Osteoblast (primary cell): ENCODE measurements at regions not wholly inside any gene's neighbourhood (a gene's known extent, or its start where the extent isn't known, plus 50 kb on each side); places are given as distances from the start of the nearest gene placed in this dataset.

Source experiments
- DNase-seq: peaks from one replicate; pipeline ENCODE4 v3.0.0; 2011; ENCODE audit warnings: low spot score, mixed read lengths; ENCODE audit not compliant: insufficient read length; ENCODE audit errors: missing footprints
- H2AFZ ChIP-seq: 2 replicates; pipeline ENCODE4 v1.6.0; 2011; ENCODE audit warnings: mild to moderate bottlenecking, low read length
- H3K27ac ChIP-seq: 2 replicates; pipeline ENCODE4 v1.5.1; 2011; ENCODE audit warnings: mild to moderate bottlenecking, low read depth, low read length, moderate library complexity
- H3K27me3 ChIP-seq: 2 replicates; pipeline ENCODE4 v1.6.0; 2012; ENCODE audit warnings: mild to moderate bottlenecking, control low read depth, inconsistent platforms, low read length, moderate library complexity; ENCODE audit not compliant: insufficient read depth
- H3K36me3 ChIP-seq: 2 replicates; pipeline ENCODE4 v1.5.1; 2011; ENCODE audit warnings: mild to moderate bottlenecking, low read length, control low read depth, moderate library complexity; ENCODE audit not compliant: insufficient read depth
- H3K4me1 ChIP-seq: 2 replicates; pipeline ENCODE4 v1.5.1; 2011; ENCODE audit warnings: mild to moderate bottlenecking, low read length, control low read depth, moderate library complexity; ENCODE audit not compliant: insufficient read depth
- H3K4me2 ChIP-seq: 2 replicates; pipeline ENCODE4 v1.6.0; 2011; ENCODE audit warnings: mild to moderate bottlenecking, low read length; ENCODE audit not compliant: insufficient read depth
- H3K4me3 ChIP-seq: fragments of 200-600 bp; sonication (generic); 3 replicates; pipeline ENCODE4 v1.5.1; 2012; ENCODE audit warnings: mild to moderate bottlenecking, low read length, inconsistent platforms; ENCODE audit not compliant: insufficient read depth
- H3K79me2 ChIP-seq: 2 replicates; pipeline ENCODE4 v1.6.0; 2012; ENCODE audit warnings: mild to moderate bottlenecking, low read length, control low read depth, inconsistent platforms; ENCODE audit not compliant: insufficient read depth
- H3K9me3 ChIP-seq: 2 replicates; pipeline ENCODE4 v1.5.1; 2011; ENCODE audit warnings: low read depth, low read length, control low read depth
- H4K20me1 ChIP-seq: 2 replicates; pipeline ENCODE4 v1.6.0; 2012; ENCODE audit warnings: mild to moderate bottlenecking, low read length, control low read depth; ENCODE audit not compliant: insufficient read depth
- CTCF ChIP-seq: IDR thresholded peaks from 2 replicates; pipeline ENCODE4 v1.5.1; 2011; ENCODE audit warnings: mild to moderate bottlenecking, low read depth, low read length, moderate library complexity; ENCODE audit errors: extremely low read depth

GRCh38 chr6:19303383-19303782, 533.8 kb upstream of the ID4 start:
- Histone ChIP-seq H3K27ac (no peak overlapping the region), H3K36me3 (no peaks in the 10 kb centered on the region), H3K4me2 (peak overlapping the region; percentile 29), H3K4me1 (peaks cover 12% of the 10 kb centered on the region), H2AFZ (peak overlapping the region; percentile 36), H4K20me1 (no peaks in the 10 kb centered on the region), H3K79me2 (no peaks in the 10 kb centered on the region), H3K27me3 (no peaks in the 10 kb centered on the region), H3K9me3 (no peaks in the 10 kb centered on the region), H3K4me3 (no peak overlapping the region)
- no peak for DNase-seq
- no peak for TF ChIP-seq CTCF

GRCh38 chr6:19309661-19310060, 527.5 kb upstream of the ID4 start:
- DNase-seq, result no peak
- no peak overlapping the region for H3K4me3 ChIP-seq
- no peaks in the 10 kb centered on the region for H3K27me3 ChIP-seq
- no peaks in the 10 kb centered on the region for H3K79me2 ChIP-seq
- H3K4me1 ChIP-seq, result no peaks in the 10 kb centered on the region
- H3K27ac ChIP-seq, result no peak overlapping the region
- TF ChIP-seq CTCF, result no peak
- no peaks in the 10 kb centered on the region for H3K36me3 ChIP-seq
- no peak overlapping the region for H3K4me2 ChIP-seq
- no peaks in the 10 kb centered on the region for H3K9me3 ChIP-seq
- H2AFZ ChIP-seq, result no peak overlapping the region
- H4K20me1 ChIP-seq, result no peaks in the 10 kb centered on the region

- no peaks in the 10 kb centered on the region for H3K36me3 ChIP-seq
- H3K27me3 ChIP-seq, result no peaks in the 10 kb centered on the region
- H3K27ac ChIP-seq, result no peak overlapping the region
- H2AFZ ChIP-seq, result no peak overlapping the region
- H4K20me1 ChIP-seq, result no peaks in the 10 kb centered on the region
- H3K9me3 ChIP-seq, result no peaks in the 10 kb centered on the region
- no peak for DNase-seq
- H3K4me3 ChIP-seq, result no peak overlapping the region
- no peaks in the 10 kb centered on the region for H3K4me1 ChIP-seq
- H3K79me2 ChIP-seq, result no peaks in the 10 kb centered on the region
- no peak overlapping the region for H3K4me2 ChIP-seq
- no peak for TF ChIP-seq CTCF
Observed at GRCh38 chr6:19311786-19312185, 525.4 kb upstream of the ID4 start.

- no peaks in the 10 kb centered on the region for H4K20me1 ChIP-seq
- H3K36me3 ChIP-seq, result no peaks in the 10 kb centered on the region
- no peaks in the 10 kb centered on the region for H3K9me3 ChIP-seq
- no peaks in the 10 kb centered on the region for H3K4me1 ChIP-seq
- H3K27me3 ChIP-seq, result no peaks in the 10 kb centered on the region
- no peak for TF ChIP-seq CTCF
- DNase-seq, result no peak
- no peak overlapping the region for H3K4me3 ChIP-seq
- H3K4me2 ChIP-seq, result no peak overlapping the region
- H3K27ac ChIP-seq, result no peak overlapping the region
- no peaks in the 10 kb centered on the region for H3K79me2 ChIP-seq
- H2AFZ ChIP-seq, result no peak overlapping the region
Observed at GRCh38 chr6:19312241-19312978, 524.8 kb upstream of the ID4 start.
